Neural crest cell (in vitro differentiated cells): ENCODE measurements at regions not wholly inside any gene's neighbourhood (a gene's known extent, or its start where the extent isn't known, plus 50 kb on each side); places are given as distances from the start of the nearest gene placed in this dataset.

ENCODE experiments used
- DNase-seq: peaks from one replicate; pipeline ENCODE4 v3.0.0; 2021; ENCODE audit warnings: low read depth, mixed read lengths, low spot score
- H3K27ac Mint-ChIP-seq: one replicate; pipeline ENCODE4 v1.8.0; 2021; ENCODE audit warnings: mild to moderate bottlenecking, mixed read lengths; ENCODE audit not compliant: unreplicated experiment
- H3K27me3 Mint-ChIP-seq: 2 replicates; pipeline ENCODE4 v1.8.0; 2021; ENCODE audit warnings: low read depth, mild to moderate bottlenecking, mixed read lengths
- H3K36me3 Mint-ChIP-seq: 2 replicates; pipeline ENCODE4 v1.8.0; 2021; ENCODE audit warnings: low read depth, mild to moderate bottlenecking, mixed read lengths
- H3K4me1 Mint-ChIP-seq: 2 replicates; pipeline ENCODE4 v1.8.0; 2021; ENCODE audit warnings: mixed read lengths
- H3K4me3 Mint-ChIP-seq: one replicate; pipeline ENCODE4 v1.8.0; 2021; ENCODE audit warnings: mild to moderate bottlenecking, mixed read lengths
- H3K9me3 Mint-ChIP-seq: 2 replicates; pipeline ENCODE4 v1.8.0; 2021; ENCODE audit warnings: mixed read lengths
- CTCF ChIP-seq: fragments of 200-600 bp; sonication (generic); conservative IDR thresholded peaks from 2 replicates; pipeline ENCODE4 v1.5.0; 2021; ENCODE audit warnings: antibody characterized with exemption, mild to moderate bottlenecking

- H3K27ac Mint-ChIP-seq: no peak overlapping the region
- peaks cover 5% of the 10 kb centered on the region for H3K36me3 Mint-ChIP-seq
- DNase-seq: no peak
- no peak overlapping the region for H3K4me3 Mint-ChIP-seq
- no peaks in the 10 kb centered on the region for H3K4me1 Mint-ChIP-seq
- H3K27me3 Mint-ChIP-seq: no peaks in the 10 kb centered on the region
- H3K9me3 Mint-ChIP-seq: peaks cover 2% of the 10 kb centered on the region
- no peak for TF ChIP-seq CTCF
Observed at GRCh38 chr4:98728433-98728832, 70.0 kb upstream of the TSPAN5 start.

- no peak overlapping the region for H3K4me3 Mint-ChIP-seq
- no peak for TF ChIP-seq CTCF
- DNase-seq: no peak
- H3K27ac Mint-ChIP-seq: no peak overlapping the region
- no peaks in the 10 kb centered on the region for H3K4me1 Mint-ChIP-seq
- no peaks in the 10 kb centered on the region for H3K27me3 Mint-ChIP-seq
- H3K36me3 Mint-ChIP-seq: peaks cover 5% of the 10 kb centered on the region
- peaks cover 5% of the 10 kb centered on the region for H3K9me3 Mint-ChIP-seq
Observed at GRCh38 chr4:98722000-98722399, 63.6 kb upstream of the TSPAN5 start.

- Mint-ChIP-seq H3K9me3 (peaks cover 5% of the 10 kb centered on the region), H3K27me3 (no peaks in the 10 kb centered on the region), H3K4me1 (no peaks in the 10 kb centered on the region), H3K4me3 (no peak overlapping the region), H3K36me3 (peaks cover 5% of the 10 kb centered on the region), H3K27ac (no peak overlapping the region)
- DNase-seq: no peak
- TF ChIP-seq CTCF: no peak
Observed at GRCh38 chr4:98720871-98721480, 62.6 kb upstream of the TSPAN5 start.

GRCh38 chr4:98716796-98717195 is 58.4 kb upstream of the TSPAN5 start:
- no peak for TF ChIP-seq CTCF
- DNase-seq: no peak
- Mint-ChIP-seq H3K27me3 (no peaks in the 10 kb centered on the region), H3K4me1 (no peaks in the 10 kb centered on the region), H3K36me3 (no peaks in the 10 kb centered on the region), H3K4me3 (no peak overlapping the region), H3K9me3 (peaks cover 2% of the 10 kb centered on the region), H3K27ac (no peak overlapping the region)

- Mint-ChIP-seq H3K27me3 (no peaks in the 10 kb centered on the region), H3K36me3 (no peaks in the 10 kb centered on the region), H3K27ac (no peak overlapping the region), H3K9me3 (no peaks in the 10 kb centered on the region), H3K4me3 (no peak overlapping the region), H3K4me1 (no peaks in the 10 kb centered on the region)
- DNase-seq: no peak
- TF ChIP-seq CTCF: no peak
Observed at GRCh38 chr4:98712607-98713006, 54.2 kb upstream of the TSPAN5 start.
